ENCODE measurements at regions not wholly inside any gene's neighbourhood (a gene's known extent, or its start where the extent isn't known, plus 50 kb on each side); places are given as distances from the start of the nearest gene placed in this dataset.

GRCh38 chr21:38688068-38688467 is 117.7 kb upstream of the ETS2 start:
- ChIA-PET POLR2A (no interaction called here), CTCF (ENCODE audit: unreplicated experiment) (no interaction called here)
- Histone ChIP-seq H3K79me2 (ENCODE audit: insufficient read depth, low read depth, low read length) (no peaks in the 10 kb centered on the region), H3K4me1 (ENCODE audit: insufficient read depth, low read length, poor library complexity, severe bottlenecking) (no peaks in the 10 kb centered on the region), H3K9me2 (ENCODE audit: insufficient read depth, low read length) (no peaks in the 10 kb centered on the region), H3K36me3 (ENCODE audit: insufficient read depth, low read length) (no peaks in the 10 kb centered on the region), H3K4me3 (ENCODE audit: low read depth, low read length, poor library complexity, severe bottlenecking) (no peak overlapping the region), H4K20me1 (ENCODE audit: insufficient read depth, low read length) (no peaks in the 10 kb centered on the region), H2AFZ (ENCODE audit: low read length) (no peak overlapping the region), H3K27ac (ENCODE audit: low read depth, low read length, poor library complexity, severe bottlenecking) (no peak overlapping the region), H3K9me3 (ENCODE audit: low read length) (no peaks in the 10 kb centered on the region), H3K4me2 (ENCODE audit: low read length) (no peak overlapping the region)
- no TSS peak for BruUV-seq (replicated peaks)
- DNase-seq (ENCODE audit: low spot score): no peak
- intact Hi-C loops (cut with micrococcal nuclease; ENCODE audit: unreplicated experiment): no loop called here
- no peak for TF ChIP-seq EZH2phosphoT487 (IDR thresholded peaks at IDR 0.05; ENCODE audit: borderline replicate concordance, low read depth, low read length)

DNA sequence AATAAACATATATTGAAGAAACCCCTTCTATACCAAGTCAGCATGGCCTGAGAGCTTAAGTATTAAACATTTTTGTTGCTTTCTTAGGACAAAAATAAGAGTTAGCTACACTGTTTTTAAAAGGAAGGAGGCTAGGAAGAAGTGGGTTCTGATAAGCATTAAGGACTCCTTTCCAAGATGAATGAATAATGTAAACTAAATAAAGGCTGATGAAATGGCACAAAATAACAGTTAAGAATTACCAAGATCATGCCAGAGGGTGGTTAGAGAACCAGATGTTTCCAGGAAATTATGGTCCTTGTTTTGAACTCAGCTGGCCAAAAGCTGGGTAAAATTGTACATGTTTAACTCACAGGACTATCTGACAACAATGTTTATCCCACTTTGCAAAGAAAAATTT is 114.1 kb upstream of the ETS2 start:
- Histone ChIP-seq H4K20me1 (ENCODE audit: insufficient read depth, low read length) (no peaks in the 10 kb centered on the region), H3K79me2 (ENCODE audit: insufficient read depth, low read depth, low read length) (no peaks in the 10 kb centered on the region), H3K9me2 (ENCODE audit: insufficient read depth, low read length) (no peaks in the 10 kb centered on the region), H3K4me2 (ENCODE audit: low read length) (no peak overlapping the region), H3K4me3 (ENCODE audit: low read depth, low read length, poor library complexity, severe bottlenecking) (no peak overlapping the region), H2AFZ (ENCODE audit: low read length) (no peak overlapping the region), H3K4me1 (ENCODE audit: insufficient read depth, low read length, poor library complexity, severe bottlenecking) (no peaks in the 10 kb centered on the region), H3K36me3 (ENCODE audit: insufficient read depth, low read length) (no peaks in the 10 kb centered on the region), H3K27ac (ENCODE audit: low read depth, low read length, poor library complexity, severe bottlenecking) (no peak overlapping the region), H3K9me3 (ENCODE audit: low read length) (no peaks in the 10 kb centered on the region)
- no peak for TF ChIP-seq EZH2phosphoT487 (IDR thresholded peaks at IDR 0.05; ENCODE audit: borderline replicate concordance, low read depth, low read length)
- TF ChIP-seq, protein P1, sequence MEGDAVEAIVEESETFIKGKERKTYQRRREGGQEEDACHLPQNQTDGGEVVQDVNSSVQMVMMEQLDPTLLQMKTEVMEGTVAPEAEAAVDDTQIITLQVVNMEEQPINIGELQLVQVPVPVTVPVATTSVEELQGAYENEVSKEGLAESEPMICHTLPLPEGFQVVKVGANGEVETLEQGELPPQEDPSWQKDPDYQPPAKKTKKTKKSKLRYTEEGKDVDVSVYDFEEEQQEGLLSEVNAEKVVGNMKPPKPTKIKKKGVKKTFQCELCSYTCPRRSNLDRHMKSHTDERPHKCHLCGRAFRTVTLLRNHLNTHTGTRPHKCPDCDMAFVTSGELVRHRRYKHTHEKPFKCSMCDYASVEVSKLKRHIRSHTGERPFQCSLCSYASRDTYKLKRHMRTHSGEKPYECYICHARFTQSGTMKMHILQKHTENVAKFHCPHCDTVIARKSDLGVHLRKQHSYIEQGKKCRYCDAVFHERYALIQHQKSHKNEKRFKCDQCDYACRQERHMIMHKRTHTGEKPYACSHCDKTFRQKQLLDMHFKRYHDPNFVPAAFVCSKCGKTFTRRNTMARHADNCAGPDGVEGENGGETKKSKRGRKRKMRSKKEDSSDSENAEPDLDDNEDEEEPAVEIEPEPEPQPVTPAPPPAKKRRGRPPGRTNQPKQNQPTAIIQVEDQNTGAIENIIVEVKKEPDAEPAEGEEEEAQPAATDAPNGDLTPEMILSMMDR (conservative IDR thresholded peaks at IDR 0.05; ENCODE audit: low read length): no peak
- POLR2A ChIA-PET: interaction anchor here (0.7 to 0.9 kb wide), 2 partner anchors 9 to 446 kb away, joined by 3 to 5 read pairs; no protein-coding TSS in a partner anchor
- intact Hi-C loops (cut with micrococcal nuclease; ENCODE audit: unreplicated experiment): no loop called here
- BruUV-seq (replicated peaks): no TSS peak
- no peak for DNase-seq (ENCODE audit: low spot score)
- CTCF ChIA-PET (ENCODE audit: unreplicated experiment): interaction anchor here (0.5 kb wide), 1 partner anchor 428 kb away, joined by 3 read pairs; no protein-coding TSS in a partner anchor

DNA sequence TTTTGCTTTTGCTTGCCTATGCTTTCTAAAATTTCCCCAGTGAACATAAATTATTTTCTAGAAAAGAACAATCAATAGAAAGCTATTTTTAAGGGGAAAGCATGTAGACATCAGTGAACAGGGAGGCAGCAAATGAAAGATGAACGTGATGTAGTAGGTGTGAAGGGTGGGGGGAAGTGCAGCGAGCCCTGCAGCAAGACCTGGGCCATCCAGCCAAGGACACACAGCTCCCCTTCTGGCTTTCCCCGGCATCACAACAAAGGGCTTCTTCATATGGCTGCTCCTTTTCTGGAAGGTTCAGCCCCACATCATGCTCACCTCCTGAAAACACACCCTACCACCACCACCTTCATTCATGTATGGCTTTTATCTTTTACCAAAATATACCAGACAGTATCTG is 109.2 kb upstream of the ETS2 start:
- no peaks in the 10 kb centered on the region for H3K36me3 ChIP-seq (ENCODE audit: insufficient read depth, low read length)
- H3K4me1 ChIP-seq (ENCODE audit: insufficient read depth, low read length, poor library complexity, severe bottlenecking): no peaks in the 10 kb centered on the region
- H2AFZ ChIP-seq (ENCODE audit: low read length): no peak overlapping the region
- H4K20me1 ChIP-seq (ENCODE audit: insufficient read depth, low read length): no peaks in the 10 kb centered on the region
- no peaks in the 10 kb centered on the region for H3K9me3 ChIP-seq (ENCODE audit: low read length)
- no peak overlapping the region for H3K4me2 ChIP-seq (ENCODE audit: low read length)
- DNase-seq (ENCODE audit: low spot score): no peak
- no peak overlapping the region for H3K27ac ChIP-seq (ENCODE audit: low read depth, low read length, poor library complexity, severe bottlenecking)
- TF ChIP-seq, protein P1 (conservative IDR thresholded peaks at IDR 0.05; ENCODE audit: low read length): no peak
- TF ChIP-seq EZH2phosphoT487 (IDR thresholded peaks at IDR 0.05; ENCODE audit: borderline replicate concordance, low read depth, low read length): no peak
- H3K4me3 ChIP-seq (ENCODE audit: low read depth, low read length, poor library complexity, severe bottlenecking): no peak overlapping the region
- no TSS peak for BruUV-seq (replicated peaks)
- H3K9me2 ChIP-seq (ENCODE audit: insufficient read depth, low read length): no peaks in the 10 kb centered on the region
- ChIA-PET POLR2A (interaction anchor here (0.7 kb wide), 1 partner anchor 395 kb away, joined by 3 read pairs; no protein-coding TSS in a partner anchor), CTCF (ENCODE audit: unreplicated experiment) (no interaction called here)
- intact Hi-C loops (cut with micrococcal nuclease; ENCODE audit: unreplicated experiment): no loop called here
- no peaks in the 10 kb centered on the region for H3K79me2 ChIP-seq (ENCODE audit: insufficient read depth, low read depth, low read length)
